ENCODE measurements at regions not wholly inside any gene's neighbourhood (a gene's known extent, or its start where the extent isn't known, plus 50 kb on each side); places are given as distances from the start of the nearest gene placed in this dataset.

- H3K36me3 Mint-ChIP-seq = no peaks in the 10 kb centered on the region
- no peak overlapping the region for H3K4me3 Mint-ChIP-seq
- no peaks in the 10 kb centered on the region for H3K27me3 Mint-ChIP-seq
- no peaks in the 10 kb centered on the region for H3K9me3 Mint-ChIP-seq
- TF ChIP-seq CTCF (conservative IDR thresholded peaks at IDR 0.05) = no peak
- no peak overlapping the region for H3K27ac Mint-ChIP-seq
- peaks cover 17% of the 10 kb centered on the region for H3K4me1 Mint-ChIP-seq (ENCODE audit: unreplicated experiment)
- DNase-seq (ENCODE audit: extremely low spot score, unreplicated experiment) = no peak
These were observed 277.9 kb upstream of the E2F7 start for GRCh38 chr12:77343291-77343690.

GRCh38 chr12:77342253-77342652 lies 276.9 kb upstream of the E2F7 start:
- H3K9me3 Mint-ChIP-seq = no peaks in the 10 kb centered on the region
- no peak overlapping the region for H3K4me3 Mint-ChIP-seq
- no peaks in the 10 kb centered on the region for H3K27me3 Mint-ChIP-seq
- TF ChIP-seq CTCF (conservative IDR thresholded peaks at IDR 0.05) = no peak
- peaks cover 17% of the 10 kb centered on the region for H3K4me1 Mint-ChIP-seq (ENCODE audit: unreplicated experiment)
- no peak for DNase-seq (ENCODE audit: extremely low spot score, unreplicated experiment)
- H3K36me3 Mint-ChIP-seq = no peaks in the 10 kb centered on the region
- H3K27ac Mint-ChIP-seq = no peak overlapping the region

GRCh38 chr12:77339610-77340009 lies 274.2 kb upstream of the E2F7 start:
- Mint-ChIP-seq H3K9me3 (no peaks in the 10 kb centered on the region), H3K27ac (no peak overlapping the region), H3K27me3 (no peaks in the 10 kb centered on the region), H3K4me3 (no peak overlapping the region), H3K4me1 (ENCODE audit: unreplicated experiment) (peaks cover 10% of the 10 kb centered on the region), H3K36me3 (no peaks in the 10 kb centered on the region)
- TF ChIP-seq CTCF (conservative IDR thresholded peaks at IDR 0.05) = no peak
- no peak for DNase-seq (ENCODE audit: extremely low spot score, unreplicated experiment)

- Mint-ChIP-seq H3K4me1 (ENCODE audit: unreplicated experiment) (peaks cover 2% of the 10 kb centered on the region), H3K27ac (no peak overlapping the region)
- DNase-seq (ENCODE audit: extremely low spot score, unreplicated experiment) = no peak
These were observed 272.0 kb upstream of the E2F7 start for GRCh38 chr12:77337362-77337761.

GRCh38 chr12:77334806-77335205 lies 269.4 kb upstream of the E2F7 start:
- Mint-ChIP-seq H3K36me3 (no peaks in the 10 kb centered on the region), H3K27ac (no peak overlapping the region), H3K9me3 (no peaks in the 10 kb centered on the region), H3K4me1 (ENCODE audit: unreplicated experiment) (no peaks in the 10 kb centered on the region), H3K4me3 (no peak overlapping the region), H3K27me3 (no peaks in the 10 kb centered on the region)
- DNase-seq (ENCODE audit: extremely low spot score, unreplicated experiment) = no peak
- no peak for TF ChIP-seq CTCF (conservative IDR thresholded peaks at IDR 0.05)

More at GRCh38 chr12:77337362-77337761, 272.0 kb upstream of the E2F7 start:
- H3K4me3 Mint-ChIP-seq = no peak overlapping the region
- no peaks in the 10 kb centered on the region for H3K9me3 Mint-ChIP-seq
- TF ChIP-seq CTCF (conservative IDR thresholded peaks at IDR 0.05) = no peak
- no peaks in the 10 kb centered on the region for H3K36me3 Mint-ChIP-seq
- no peaks in the 10 kb centered on the region for H3K27me3 Mint-ChIP-seq

- H3K9me3 Mint-ChIP-seq = no peaks in the 10 kb centered on the region
- TF ChIP-seq CTCF (conservative IDR thresholded peaks at IDR 0.05) = no peak
- no peak for DNase-seq (ENCODE audit: extremely low spot score, unreplicated experiment)
- H3K27me3 Mint-ChIP-seq = peaks cover 46% of the 10 kb centered on the region
- H3K36me3 Mint-ChIP-seq = no peaks in the 10 kb centered on the region
- no peak overlapping the region for H3K4me3 Mint-ChIP-seq
- no peaks in the 10 kb centered on the region for H3K4me1 Mint-ChIP-seq (ENCODE audit: unreplicated experiment)
- H3K27ac Mint-ChIP-seq = no peak overlapping the region
These were observed 263.0 kb upstream of the E2F7 start for GRCh38 chr12:77328326-77328725.
